ENCODE measurements at regions not wholly inside any gene's neighbourhood (a gene's known extent, or its start where the extent isn't known, plus 50 kb on each side); places are given as distances from the start of the nearest gene placed in this dataset.

DNA sequence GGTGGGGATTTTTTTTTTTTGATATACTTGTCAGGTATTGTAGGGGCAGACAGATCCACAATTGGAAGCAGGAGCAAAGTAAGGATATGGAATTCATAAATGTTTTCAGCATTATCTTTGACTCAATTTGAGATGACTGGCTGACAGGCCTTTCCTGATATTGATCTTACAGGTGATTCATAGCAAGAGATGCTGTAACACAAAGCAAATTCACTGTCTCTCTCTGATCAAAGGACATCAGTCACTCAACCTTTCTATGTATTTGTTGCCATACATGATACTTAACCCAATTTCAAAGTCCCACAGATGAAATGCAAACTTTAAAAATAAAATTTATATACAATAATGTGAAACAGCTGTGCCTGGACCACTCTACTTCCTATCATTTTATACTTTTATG, 1506.9 kb downstream of the AACS start:
- no peaks in the 10 kb centered on the region for H3K36me3 Mint-ChIP-seq (ENCODE audit: insufficient read depth)

DNA sequence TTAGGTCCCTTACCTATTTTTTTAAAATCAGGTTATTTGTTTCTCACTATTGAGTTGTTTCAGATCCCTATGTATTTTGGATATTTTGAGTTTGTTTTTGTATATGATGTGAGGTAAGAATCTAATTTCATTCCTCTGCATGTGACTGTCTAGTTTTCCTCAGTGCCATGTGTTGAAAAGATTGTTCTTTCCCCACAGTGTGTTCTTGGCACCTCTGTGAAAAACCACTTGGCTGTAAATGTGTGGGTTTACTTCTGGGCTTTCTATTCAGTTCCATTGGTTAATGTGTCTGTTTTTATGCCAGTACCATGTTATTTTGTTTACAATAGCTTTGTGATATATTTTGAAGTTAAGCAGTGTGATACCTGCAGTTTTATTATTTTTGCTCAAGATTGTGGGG, 1516.4 kb downstream of the AACS start:
- H3K27ac Mint-ChIP-seq (ENCODE audit: low read depth): no peak overlapping the region
- peaks cover 1% of the 10 kb centered on the region for H3K9me3 Mint-ChIP-seq

More for the DNA sequence above, 1506.9 kb downstream of the AACS start:
- ATAC-seq (replicated peaks; ENCODE audit: extremely low read depth, poor library complexity, severe bottlenecking) (no peak), DNase-seq (ENCODE audit: low spot score in 2 of 2) (no peak)
- Mint-ChIP-seq H3K27ac (ENCODE audit: low read depth) (no peak overlapping the region), H3K4me1 (no peaks in the 10 kb centered on the region), H3K9me3 (peaks cover 4% of the 10 kb centered on the region), H3K4me3 (no peak overlapping the region), H3K27me3 (peaks cover 9% of the 10 kb centered on the region)

DNA sequence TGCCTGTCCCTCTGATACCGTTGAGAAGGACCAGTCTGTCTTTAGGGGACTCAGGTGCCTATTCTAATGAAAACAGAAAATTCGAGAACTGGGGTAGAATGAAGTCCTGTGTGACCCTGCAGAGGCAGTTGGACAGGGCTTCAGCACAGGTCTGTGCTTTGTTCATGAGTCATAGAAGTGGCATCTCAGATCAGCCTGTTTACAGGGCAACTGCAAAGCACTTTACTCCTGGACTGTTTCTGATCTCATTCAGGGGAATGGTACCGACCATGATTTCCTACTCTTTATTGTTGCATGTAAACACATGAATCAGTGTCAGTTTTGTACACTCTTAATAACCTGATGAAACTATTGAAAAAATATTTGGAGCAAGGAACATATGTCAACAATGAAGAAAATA, 1517.0 kb downstream of the AACS start:
- Mint-ChIP-seq H3K27me3 (peaks cover 10% of the 10 kb centered on the region), H3K4me1 (no peaks in the 10 kb centered on the region), H3K36me3 (ENCODE audit: insufficient read depth) (no peaks in the 10 kb centered on the region), H3K27ac (ENCODE audit: low read depth) (no peak overlapping the region), H3K4me3 (no peak overlapping the region), H3K9me3 (no peaks in the 10 kb centered on the region)
- DNase-seq (ENCODE audit: low spot score in 2 of 2) (no peak), ATAC-seq (replicated peaks; ENCODE audit: extremely low read depth, poor library complexity, severe bottlenecking) (no peak)

More for the DNA sequence above, 1516.4 kb downstream of the AACS start:
- no peak overlapping the region for H3K4me3 Mint-ChIP-seq
- H3K4me1 Mint-ChIP-seq: no peaks in the 10 kb centered on the region
- no peaks in the 10 kb centered on the region for H3K36me3 Mint-ChIP-seq (ENCODE audit: insufficient read depth)
- ATAC-seq (replicated peaks; ENCODE audit: extremely low read depth, poor library complexity, severe bottlenecking) (no peak), DNase-seq (ENCODE audit: low spot score in 2 of 2) (no peak)
- peaks cover 12% of the 10 kb centered on the region for H3K27me3 Mint-ChIP-seq

- peaks cover 10% of the 10 kb centered on the region for H3K27me3 Mint-ChIP-seq
- no peaks in the 10 kb centered on the region for H3K36me3 Mint-ChIP-seq (ENCODE audit: insufficient read depth)
- no peaks in the 10 kb centered on the region for H3K9me3 Mint-ChIP-seq
- DNase-seq (ENCODE audit: low spot score in 2 of 2) (no peak), ATAC-seq (replicated peaks; ENCODE audit: extremely low read depth, poor library complexity, severe bottlenecking) (no peak)
- no peak overlapping the region for H3K27ac Mint-ChIP-seq (ENCODE audit: low read depth)
- H3K4me1 Mint-ChIP-seq: peaks cover 11% of the 10 kb centered on the region
- H3K4me3 Mint-ChIP-seq: no peak overlapping the region
Measured at GRCh38 chr12:126588586-126589249, 1523.5 kb downstream of the AACS start.

- Mint-ChIP-seq H3K36me3 (ENCODE audit: insufficient read depth) (no peaks in the 10 kb centered on the region), H3K27ac (ENCODE audit: low read depth) (no peak overlapping the region), H3K9me3 (no peaks in the 10 kb centered on the region), H3K4me1 (peaks cover 11% of the 10 kb centered on the region), H3K27me3 (peaks cover 3% of the 10 kb centered on the region), H3K4me3 (no peak overlapping the region)
- ATAC-seq (replicated peaks; ENCODE audit: extremely low read depth, poor library complexity, severe bottlenecking) (no peak), DNase-seq (ENCODE audit: low spot score in 2 of 2) (no peak)
Measured at GRCh38 chr12:126591533-126591932, 1526.3 kb downstream of the AACS start.

DNA sequence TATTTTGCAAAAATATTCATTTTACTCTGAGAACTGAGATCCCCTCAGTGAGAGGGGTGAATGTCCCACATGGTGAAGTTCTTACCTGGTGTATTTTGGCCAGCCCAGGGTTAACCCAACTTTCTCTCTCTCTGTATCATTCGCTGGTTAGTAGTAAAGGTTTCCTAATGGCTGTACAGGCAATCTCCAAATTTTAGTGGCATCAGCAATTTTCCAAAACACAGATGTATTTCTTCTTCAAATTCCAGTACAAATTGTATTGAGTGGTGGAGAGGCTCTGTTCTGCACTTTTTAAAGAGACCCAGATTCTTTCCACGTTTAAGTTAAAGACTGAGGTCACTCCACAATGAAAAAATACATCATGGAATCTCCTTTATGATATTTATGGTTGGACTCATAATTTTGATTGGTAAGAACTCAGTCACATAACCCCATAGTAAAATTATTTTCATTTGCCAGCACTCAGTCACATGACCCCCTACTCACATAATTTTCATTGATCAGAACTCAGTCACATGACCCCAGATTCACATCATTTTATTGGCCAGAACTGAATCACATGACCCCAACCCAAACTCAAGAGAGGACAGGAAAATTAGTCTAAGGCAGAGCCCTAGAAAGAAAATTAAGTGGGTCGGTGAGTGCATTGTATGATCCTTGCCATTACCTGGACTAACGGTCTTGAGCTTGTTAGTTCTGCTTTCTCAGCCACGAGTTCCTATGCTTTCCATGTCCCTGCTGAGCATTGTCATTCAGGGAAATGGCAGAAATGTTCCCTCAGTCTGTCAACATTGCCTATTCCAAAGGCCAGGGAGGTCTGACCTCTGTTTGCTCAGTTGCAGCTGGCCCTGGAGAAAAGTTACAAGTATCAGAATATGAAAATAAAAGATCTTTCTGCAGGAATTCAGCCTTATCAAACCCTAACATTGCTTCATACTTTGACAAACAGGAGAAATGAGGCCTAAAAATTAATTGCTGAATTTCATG, 1536.2 kb downstream of the AACS start:
- H3K27ac Mint-ChIP-seq (ENCODE audit: low read depth): no peak overlapping the region
- no peak overlapping the region for H3K4me3 Mint-ChIP-seq
- DNase-seq (ENCODE audit: low spot score in 2 of 2) (no peak), ATAC-seq (replicated peaks; ENCODE audit: extremely low read depth, poor library complexity, severe bottlenecking) (no peak)
- no peaks in the 10 kb centered on the region for H3K27me3 Mint-ChIP-seq
- H3K4me1 Mint-ChIP-seq: no peaks in the 10 kb centered on the region
- H3K36me3 Mint-ChIP-seq (ENCODE audit: insufficient read depth): no peaks in the 10 kb centered on the region
- H3K9me3 Mint-ChIP-seq: no peaks in the 10 kb centered on the region

DNA sequence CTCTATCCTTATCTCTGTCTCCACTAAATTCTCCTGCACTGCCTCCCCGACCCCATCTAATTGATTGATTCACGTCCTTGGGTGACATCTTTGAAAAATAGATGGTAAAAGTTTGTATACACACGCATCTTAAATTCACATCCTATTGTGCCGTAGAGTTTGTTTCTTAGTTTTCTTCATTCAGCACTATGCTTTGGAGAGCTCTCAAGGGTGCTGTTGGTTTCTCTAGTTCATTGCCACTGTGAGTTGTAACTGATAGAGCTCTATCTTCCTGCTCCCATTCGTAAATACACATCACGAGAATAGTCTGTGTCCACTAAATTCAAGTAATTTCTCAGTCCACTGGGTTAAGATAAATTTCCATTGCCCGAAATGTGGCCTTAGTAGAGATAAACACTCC, 1537.4 kb downstream of the AACS start:
- Mint-ChIP-seq H3K4me3 (no peak overlapping the region), H3K4me1 (no peaks in the 10 kb centered on the region), H3K9me3 (no peaks in the 10 kb centered on the region), H3K27me3 (no peaks in the 10 kb centered on the region), H3K27ac (ENCODE audit: low read depth) (no peak overlapping the region), H3K36me3 (ENCODE audit: insufficient read depth) (no peaks in the 10 kb centered on the region)
- DNase-seq (ENCODE audit: low spot score in 2 of 2): no peak
- no peak for ATAC-seq (replicated peaks; ENCODE audit: extremely low read depth, poor library complexity, severe bottlenecking)

GRCh38 chr12:126607157-126607556, 1541.9 kb downstream of the AACS start:
- DNase-seq (ENCODE audit: low spot score in 2 of 2) (no peak), ATAC-seq (replicated peaks; ENCODE audit: extremely low read depth, poor library complexity, severe bottlenecking) (no peak)
- no peaks in the 10 kb centered on the region for H3K4me1 Mint-ChIP-seq
- H3K9me3 Mint-ChIP-seq: no peaks in the 10 kb centered on the region
- no peak overlapping the region for H3K27ac Mint-ChIP-seq (ENCODE audit: low read depth)
- H3K27me3 Mint-ChIP-seq: no peaks in the 10 kb centered on the region
- H3K4me3 Mint-ChIP-seq: no peak overlapping the region
- peaks cover 2% of the 10 kb centered on the region for H3K36me3 Mint-ChIP-seq (ENCODE audit: insufficient read depth)

DNA sequence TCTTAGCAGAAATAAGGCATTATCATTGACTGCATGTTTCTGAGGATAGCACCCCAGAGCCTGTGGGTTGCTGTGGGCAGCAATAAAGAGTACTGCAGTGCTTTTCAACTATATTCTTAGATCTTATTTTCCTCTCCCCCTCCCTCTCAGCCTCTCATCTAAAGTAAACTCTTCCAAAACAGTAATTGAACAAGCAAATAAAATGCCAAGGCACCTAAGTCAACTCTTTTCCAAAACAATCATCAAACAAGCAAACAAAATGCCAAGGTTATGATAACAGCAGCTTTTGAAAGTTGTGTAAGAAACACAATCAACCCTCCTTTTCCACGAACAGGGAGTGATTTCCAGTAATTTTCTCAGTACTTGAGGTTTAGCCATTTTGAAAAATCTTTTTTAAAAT, 1542.6 kb downstream of the AACS start:
- Mint-ChIP-seq H3K27me3 (no peaks in the 10 kb centered on the region), H3K9me3 (peaks cover 7% of the 10 kb centered on the region), H3K4me1 (no peaks in the 10 kb centered on the region), H3K36me3 (ENCODE audit: insufficient read depth) (peaks cover 2% of the 10 kb centered on the region), H3K27ac (ENCODE audit: low read depth) (no peak overlapping the region), H3K4me3 (no peak overlapping the region)
- DNase-seq (ENCODE audit: low spot score in 2 of 2) (no peak), ATAC-seq (replicated peaks; ENCODE audit: extremely low read depth, poor library complexity, severe bottlenecking) (no peak)

DNA sequence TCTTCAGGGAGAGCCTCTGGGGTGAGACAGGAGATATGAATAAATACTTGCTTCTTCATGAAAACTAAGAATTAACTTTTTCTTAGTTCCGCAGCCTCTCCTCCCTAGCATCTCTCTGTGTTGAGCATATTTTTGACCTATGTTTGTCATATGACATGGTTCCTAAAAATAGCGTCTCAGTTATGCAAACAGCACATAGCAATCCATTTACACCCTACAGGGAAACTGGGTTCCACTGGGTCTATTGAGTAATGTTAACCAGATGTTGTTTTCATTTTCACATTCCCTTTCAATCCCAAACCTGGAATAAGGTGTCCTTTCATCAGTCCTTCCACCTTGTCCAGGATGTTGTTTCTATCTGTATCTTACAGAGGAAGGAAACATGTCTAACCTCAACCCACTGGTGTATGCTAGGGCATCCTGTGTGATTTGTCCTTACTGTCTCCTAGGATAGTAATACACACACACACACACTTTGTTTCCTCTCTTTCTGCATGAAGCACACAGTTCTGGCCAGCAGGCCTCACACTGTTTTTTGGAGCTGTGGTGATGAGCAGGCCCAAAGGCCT, 1543.5 kb downstream of the AACS start:
- peaks cover 2% of the 10 kb centered on the region for H3K36me3 Mint-ChIP-seq (ENCODE audit: insufficient read depth)
- H3K27ac Mint-ChIP-seq (ENCODE audit: low read depth): no peak overlapping the region
- ATAC-seq (replicated peaks; ENCODE audit: extremely low read depth, poor library complexity, severe bottlenecking): no peak
- H3K4me1 Mint-ChIP-seq: no peaks in the 10 kb centered on the region
- no peaks in the 10 kb centered on the region for H3K27me3 Mint-ChIP-seq
- peaks cover 11% of the 10 kb centered on the region for H3K9me3 Mint-ChIP-seq
- no peak overlapping the region for H3K4me3 Mint-ChIP-seq
- no peak for DNase-seq (ENCODE audit: low spot score in 2 of 2)

- Mint-ChIP-seq H3K27ac (ENCODE audit: low read depth) (no peak overlapping the region), H3K4me1 (no peaks in the 10 kb centered on the region), H3K27me3 (no peaks in the 10 kb centered on the region), H3K36me3 (ENCODE audit: insufficient read depth) (no peaks in the 10 kb centered on the region), H3K4me3 (no peak overlapping the region), H3K9me3 (peaks cover 18% of the 10 kb centered on the region)
- DNase-seq (ENCODE audit: low spot score in 2 of 2) (no peak), ATAC-seq (replicated peaks; ENCODE audit: extremely low read depth, poor library complexity, severe bottlenecking) (no peak)
Measured at GRCh38 chr12:126616441-126616840, 1551.2 kb downstream of the AACS start.

GRCh38 chr12:126617312-126617711, 1552.1 kb downstream of the AACS start:
- H3K27ac Mint-ChIP-seq (ENCODE audit: low read depth): no peak overlapping the region
- no peak for DNase-seq (ENCODE audit: low spot score in 2 of 2)
- ATAC-seq (replicated peaks; ENCODE audit: extremely low read depth, poor library complexity, severe bottlenecking): no peak
- H3K4me3 Mint-ChIP-seq: no peak overlapping the region
- no peaks in the 10 kb centered on the region for H3K27me3 Mint-ChIP-seq
- H3K36me3 Mint-ChIP-seq (ENCODE audit: insufficient read depth): no peaks in the 10 kb centered on the region
- no peaks in the 10 kb centered on the region for H3K4me1 Mint-ChIP-seq
- H3K9me3 Mint-ChIP-seq: peaks cover 17% of the 10 kb centered on the region

DNA sequence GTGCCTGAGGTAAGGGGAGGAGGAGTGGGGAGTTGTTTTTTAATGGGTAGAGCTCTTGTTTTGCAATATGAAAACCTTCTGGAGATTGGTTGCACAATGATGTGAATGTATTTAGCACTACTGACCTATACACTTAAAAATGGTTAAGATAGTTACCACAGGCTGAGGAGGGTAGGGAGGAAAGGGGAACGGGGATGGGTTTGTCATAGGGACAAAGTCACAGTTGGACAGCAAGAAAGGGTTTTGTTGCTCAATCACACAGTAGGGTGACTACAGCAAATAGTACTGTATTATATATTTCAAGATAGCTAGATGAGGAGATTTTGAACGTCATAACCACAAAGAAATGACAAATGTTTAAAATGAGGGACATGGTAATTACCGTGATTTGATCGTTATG, 1562.4 kb downstream of the AACS start:
- ATAC-seq (replicated peaks; ENCODE audit: extremely low read depth, poor library complexity, severe bottlenecking) (no peak), DNase-seq (ENCODE audit: low spot score in 2 of 2) (no peak)
- Mint-ChIP-seq H3K27ac (ENCODE audit: low read depth) (no peak overlapping the region), H3K4me3 (no peak overlapping the region), H3K9me3 (no peaks in the 10 kb centered on the region), H3K4me1 (no peaks in the 10 kb centered on the region), H3K36me3 (ENCODE audit: insufficient read depth) (no peaks in the 10 kb centered on the region), H3K27me3 (peaks cover 20% of the 10 kb centered on the region)
